K562 (cell line): ENCODE measurements at regions not wholly inside any gene's neighbourhood (a gene's known extent, or its start where the extent isn't known, plus 50 kb on each side); places are given as distances from the start of the nearest gene placed in this dataset.
A peak's percentile ranks its signal among the peaks of the same experiment; 100 is the strongest.

ENCODE experiments used
- ATAC-seq: fragments of 200-7000 bp; cut with Tn5 transposase; 3 replicates; pipeline ENCODE4 v1.9.1; 2020; ENCODE audit warnings: moderate library complexity
- BruUV-seq: library from RNA; stranded (reverse); fragments of 400-500 nt; replicated peaks from 2 replicates; lab custom pipeline; 2021; lab: Mats Ljungman, UMichigan
- CTCF ChIA-PET: fragments of 300-600 bp; formaldehyde crosslinking; extraction: SDS; loops from one replicate; lab custom pipeline; 2021; ENCODE audit warnings: low intra/inter-chr PET ratio; lab: Yijun Ruan, JAX
- POLR2A ChIA-PET: fragments of 300-600, 350-650 bp; sonication (Branson Sonifier 250); formaldehyde crosslinking; extraction: SDS; loops from one replicate; lab custom pipeline; 2021; ENCODE audit warnings: antibody characterized with exemption, inconsistent platforms; lab: Yijun Ruan, JAX
- DNase-seq, 4 experiments: peaks; one replicate each; pipeline versions ENCODE4 v3.0.0 to v3.0.0-alpha.2; 2011 to 2018; ENCODE audit warnings: low spot score in 3 of 4, mixed read lengths in 3 of 4; ENCODE audit errors: extremely low read depth in 1 of 4
- FAIRE-seq: peaks from 2 replicates; lab custom pipeline; 2011; peaks lifted over from hg19 to GRCh38; lab: Jason Lieb, UNC
- H2AFZ ChIP-seq: 2 replicates; pipeline ENCODE4 v1.6.0; 2011; ENCODE audit warnings: low read depth, low read length, control low read depth, inconsistent platforms
- H3K27ac ChIP-seq: fragments of 200-600 bp; 3 replicates; pipeline ENCODE4 v1.8.0; 2011; ENCODE audit warnings: low read depth, mild to moderate bottlenecking, control low read depth, inconsistent platforms, low read length, moderate library complexity, mixed read lengths; ENCODE audit errors: extremely low read depth
- H3K27me3 ChIP-seq, 2 experiments: fragments of 300-600 bp in 1 of 2; 2 replicates in 1 of 2; 3 replicates in 1 of 2; pipeline versions ENCODE4 v1.6.0 to v1.8.0; 2011; ENCODE audit warnings: inconsistent platforms in 2 of 2, low read length in 2 of 2, mild to moderate bottlenecking in 1 of 2, mixed read lengths in 1 of 2, moderate library complexity in 1 of 2; ENCODE audit not compliant: control insufficient read depth in 2 of 2, insufficient read depth in 2 of 2
- H3K36me3 ChIP-seq: fragments of 300-600 bp; 3 replicates; pipeline ENCODE4 v1.8.0; 2011; ENCODE audit warnings: mild to moderate bottlenecking, low read length, inconsistent platforms; ENCODE audit not compliant: control insufficient read depth, insufficient read depth
- H3K4me1 ChIP-seq, 2 experiments: fragments of 200-600 bp in 1 of 2; replicated peaks in 1 of 2; 2 replicates in 1 of 2; 3 replicates in 1 of 2; pipeline versions ENCODE4 v1.5.1 to v1.8.0; 2011; ENCODE audit warnings: inconsistent platforms in 2 of 2, low read length in 2 of 2, mild to moderate bottlenecking in 1 of 2, mixed read lengths in 1 of 2, moderate library complexity in 1 of 2; ENCODE audit not compliant: control insufficient read depth in 2 of 2, insufficient read depth in 2 of 2
- H3K4me2 ChIP-seq: 2 replicates; pipeline ENCODE4 v1.6.1; 2011; ENCODE audit warnings: low read length, control low read depth, inconsistent platforms, mixed read lengths; ENCODE audit not compliant: insufficient read depth
- H3K4me3 ChIP-seq: fragments of 200-600 bp; sonication (generic), shearing (Covaris generic); 2 replicates; pipeline ENCODE4 v1.5.1; 2016; ENCODE audit warnings: control low read depth, inconsistent platforms
- H3K79me2 ChIP-seq: fragments of 200-600 bp; 3 replicates; pipeline ENCODE4 v1.8.0; 2011; ENCODE audit warnings: low read length, inconsistent platforms; ENCODE audit not compliant: control insufficient read depth, insufficient read depth
- H3K9ac ChIP-seq, 2 experiments: 2 replicates each; pipeline versions ENCODE4 v1.6.0 to v1.6.1; 2011; ENCODE audit warnings: low read depth in 2 of 2, low read length in 2 of 2, control low read depth in 1 of 2, inconsistent platforms in 1 of 2, mild to moderate bottlenecking in 1 of 2, mixed read lengths in 1 of 2; ENCODE audit not compliant: insufficient read depth in 1 of 2
- H3K9me1 ChIP-seq: one replicate; pipeline ENCODE4 v1.6.0; 2011; ENCODE audit warnings: inconsistent platforms, mild to moderate bottlenecking, low read length, moderate library complexity; ENCODE audit not compliant: control insufficient read depth, insufficient read depth
- H3K9me3 ChIP-seq: replicated peaks from 2 replicates; pipeline ENCODE4 v1.5.1; 2011; ENCODE audit warnings: low read depth, low read length, inconsistent platforms; ENCODE audit not compliant: control insufficient read depth, insufficient read depth
- H4K20me1 ChIP-seq: replicated peaks from 2 replicates; pipeline ENCODE4 v1.6.1; 2011; ENCODE audit warnings: low read length, inconsistent platforms, mixed read lengths; ENCODE audit not compliant: control insufficient read depth, insufficient read depth
- CEBPB ChIP-seq: fragments of 450-650 bp; IDR thresholded peaks from 2 replicates; pipeline ENCODE4 v1.6.1; 2016; ENCODE audit warnings: missing genetic modification characterization, missing compliant biosample characterization
- CEBPG ChIP-seq, 3 experiments: fragments of 200-800 bp in 1 of 3; sonication (Bioruptor generic) in 1 of 3; sonication (generic) in 1 of 3; formaldehyde crosslinking in 1 of 3; IDR thresholded peaks in 2 of 3; conservative IDR thresholded peaks in 1 of 3; 2 replicates each; pipeline versions ENCODE4 v1.6.1 to v1.8.0; 2016 to 2022; ENCODE audit warnings: missing compliant biosample characterization in 2 of 3, missing genetic modification characterization in 2 of 3, mild to moderate bottlenecking in 1 of 3, missing genetic modification reagents in 1 of 3
- HINFP ChIP-seq: fragments of 450-650 bp; conservative IDR thresholded peaks from 2 replicates; pipeline ENCODE4 v1.6.1; 2016; ENCODE audit warnings: missing genetic modification characterization, low read depth, mild to moderate bottlenecking, control low read depth, missing compliant biosample characterization
- KLF16 ChIP-seq: IDR thresholded peaks from 2 replicates; pipeline ENCODE4 v1.6.1; 2016; ENCODE audit warnings: antibody characterized with exemption
- RAD51 ChIP-seq: fragments of 450-650 bp; IDR thresholded peaks from 2 replicates; pipeline ENCODE4 v1.7.1; 2016; ENCODE audit warnings: low read depth, mild to moderate bottlenecking, borderline replicate concordance
- ZNF764 ChIP-seq: fragments of 250-450 bp; sonication (Bioruptor Pico); IDR thresholded peaks from 2 replicates; pipeline ENCODE4 v1.4.0; 2020; ENCODE audit warnings: low read depth, mild to moderate bottlenecking, moderate library complexity
- WGBS: fragments of 100-300 bp; shearing (Covaris generic); methylation state at CpG from one replicate; pipeline ENCODE4 v1.1.6; 2016; ENCODE audit warnings: low coverage, mixed read lengths; ENCODE audit not compliant: insufficient coverage; ENCODE audit errors: missing lambda C conversion rate; 5-methylcytosine and 5-hydroxymethylcytosine counted together
- in situ Hi-C: fragments of 300-500 bp; cut with MboI; formaldehyde crosslinking; loops from 4 replicates; pipeline ENCODE4 v1.15.0; 2018; ENCODE audit warnings: inconsistent platforms, mixed read lengths
- intact Hi-C: fragments of 100-400 bp; cut with micrococcal nuclease; formaldehyde crosslinking; loops from 2 replicates; pipeline ENCODE4 v1.14.2; 2022

DNA sequence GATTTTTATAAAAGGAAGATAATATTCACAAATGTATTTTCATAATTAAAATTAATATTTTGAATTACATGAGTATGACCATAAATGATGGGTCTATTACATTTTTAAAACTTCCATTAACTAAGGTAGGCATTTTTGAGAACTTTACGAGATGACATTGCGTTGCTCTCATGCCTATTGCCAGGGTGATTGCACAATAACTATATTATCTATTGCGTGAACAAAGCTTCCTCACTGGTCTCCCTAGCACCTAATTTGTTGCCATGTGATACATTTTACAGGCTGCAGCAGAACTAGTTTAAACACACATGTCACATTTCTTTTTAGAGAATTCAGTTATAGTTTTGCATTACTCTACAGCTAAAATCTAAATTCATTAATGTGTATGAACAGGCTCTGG lies 289.7 kb upstream of the GRID2 start:
- Histone ChIP-seq H4K20me1 (no peaks in the 10 kb centered on the region), H3K9me3 (no peaks in the 10 kb centered on the region), H3K36me3 (no peaks in the 10 kb centered on the region), H3K4me1 (no peaks in the 10 kb centered on the region), H2AFZ (no peak overlapping the region), H3K9me1 (no peaks in the 10 kb centered on the region), H3K79me2 (no peaks in the 10 kb centered on the region), H3K4me2 (no peak overlapping the region), H3K27me3 (no peaks in the 10 kb centered on the region), H3K9ac (no peak overlapping the region), H3K4me3 (no peak overlapping the region), H3K27ac (no peak overlapping the region)
- 2% methylated on average over 3 of the region's 3 CpGs for WGBS
- intact Hi-C loops, result no loop called here
- CTCF ChIA-PET, result no interaction called here
- POLR2A ChIA-PET, result no interaction called here
- DNase-seq (no peak), ATAC-seq (no peak), FAIRE-seq (no peak)
- in situ Hi-C loops, result no loop called here
- no TSS peak for BruUV-seq
- no peak for TF ChIP-seq CEBPG (CRISPR knock-in tag; IDR thresholded peaks at IDR 0.05)
- peak in 1 of 2 experiments; percentile 70; a peak in 2 of 4 replicates for TF ChIP-seq CEBPG (tag; conservative IDR thresholded peaks at IDR 0.05 in 1 of 2, IDR thresholded peaks at IDR 0.05 in 1 of 2)
- TF ChIP-seq RAD51, result no peak
- no peak for TF ChIP-seq ZNF764 (CRISPR knock-in tag)
- no peak for TF ChIP-seq HINFP (tag)
- TF ChIP-seq KLF16, result no peak
- TF ChIP-seq CEBPB (tag), result peak; percentile 88
